IPS-11a (cell line): ENCODE measurements at regions not wholly inside any gene's neighbourhood (a gene's known extent, or its start where the extent isn't known, plus 50 kb on each side); places are given as distances from the start of the nearest gene placed in this dataset.

Experiments used
- H3K4me3 ChIP-seq: one replicate; pipeline ENCODE4 v1.5.1; 2013; ENCODE audit warnings: low read depth, low read length, control low read depth

DNA sequence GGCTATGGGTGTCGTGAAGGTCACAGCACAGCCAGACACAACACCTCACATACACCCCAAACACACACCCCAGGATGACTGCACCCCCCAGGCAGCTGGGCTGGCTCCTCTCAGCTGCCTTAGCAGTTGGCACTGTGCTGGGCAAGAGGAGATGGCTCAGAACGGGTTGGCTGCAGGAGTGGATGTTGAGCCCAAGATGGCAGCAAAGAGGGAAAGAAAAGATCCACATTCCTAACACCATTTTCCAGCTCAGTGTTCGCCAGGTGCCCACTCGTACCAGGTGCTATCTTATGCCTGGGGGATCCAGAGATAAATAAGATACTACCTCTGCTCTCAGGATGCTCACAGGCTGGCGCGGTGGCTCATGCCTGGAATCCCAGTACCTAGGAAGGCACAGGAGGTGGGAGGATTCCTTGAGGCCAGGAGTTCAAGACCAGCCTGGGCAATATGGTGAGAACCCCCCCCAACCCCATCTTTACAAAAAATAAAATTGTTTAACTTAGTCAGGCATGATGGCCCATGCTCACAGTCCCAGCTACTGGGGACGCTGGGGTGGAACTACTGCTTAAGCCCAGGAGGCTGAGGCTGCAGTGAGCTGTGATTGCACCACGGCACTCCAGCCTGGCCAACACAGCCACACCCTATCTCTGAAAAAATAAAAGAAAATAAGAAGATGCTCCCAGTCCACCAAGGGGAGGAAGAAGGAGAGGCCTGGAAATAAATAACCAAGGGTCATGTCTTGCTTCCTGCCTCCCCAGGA, 89.7 kb upstream of the ZNF507 start:
- no peak overlapping the region for H3K4me3 ChIP-seq

- no peak overlapping the region for H3K4me3 ChIP-seq
Observed at GRCh38 chr19:32256341-32256975, 89.0 kb upstream of the ZNF507 start.

- H3K4me3 ChIP-seq, result no peak overlapping the region
Observed at GRCh38 chr19:32257326-32258073, 87.9 kb upstream of the ZNF507 start.

DNA sequence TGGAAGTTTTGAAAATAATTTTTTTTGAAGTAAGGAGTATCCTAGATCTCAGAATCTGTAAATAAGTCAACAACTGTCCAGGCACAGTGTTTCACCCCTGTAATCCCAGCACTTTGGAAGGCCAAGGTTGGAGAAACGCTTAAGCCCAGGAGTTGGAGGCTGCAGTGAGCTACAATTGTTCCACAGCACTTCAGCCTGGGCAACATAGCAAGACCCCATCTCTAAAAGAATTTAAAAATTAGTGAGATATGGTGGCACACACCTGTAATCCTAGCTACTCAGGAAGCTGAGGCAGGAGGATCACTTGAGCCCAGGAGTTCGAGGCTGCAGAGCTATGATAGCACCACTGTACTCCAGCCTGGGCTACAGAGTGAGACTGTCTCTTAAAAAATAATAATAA, 87.2 kb upstream of the ZNF507 start:
- H3K4me3 ChIP-seq, result no peak overlapping the region

DNA sequence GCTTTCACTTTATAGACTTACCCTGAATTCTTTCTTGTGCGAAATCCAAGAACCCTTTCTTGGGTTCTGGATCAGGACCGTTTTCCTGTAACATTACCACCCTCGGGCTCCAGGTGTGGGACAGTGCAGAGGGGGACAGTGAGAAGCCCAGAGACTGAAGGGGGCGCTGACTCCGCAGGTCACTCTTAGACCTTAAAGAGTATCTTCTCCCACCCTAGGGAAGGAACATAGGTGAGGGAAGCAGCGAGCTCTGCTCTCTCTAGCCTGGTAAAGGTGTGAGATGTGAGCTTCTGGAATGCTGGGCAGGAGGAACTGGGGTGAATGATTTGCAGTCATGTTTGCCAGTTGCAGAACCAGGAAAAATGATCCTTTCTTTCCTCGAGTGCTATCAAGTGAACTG, 80.8 kb upstream of the ZNF507 start:
- no peak overlapping the region for H3K4me3 ChIP-seq

DNA sequence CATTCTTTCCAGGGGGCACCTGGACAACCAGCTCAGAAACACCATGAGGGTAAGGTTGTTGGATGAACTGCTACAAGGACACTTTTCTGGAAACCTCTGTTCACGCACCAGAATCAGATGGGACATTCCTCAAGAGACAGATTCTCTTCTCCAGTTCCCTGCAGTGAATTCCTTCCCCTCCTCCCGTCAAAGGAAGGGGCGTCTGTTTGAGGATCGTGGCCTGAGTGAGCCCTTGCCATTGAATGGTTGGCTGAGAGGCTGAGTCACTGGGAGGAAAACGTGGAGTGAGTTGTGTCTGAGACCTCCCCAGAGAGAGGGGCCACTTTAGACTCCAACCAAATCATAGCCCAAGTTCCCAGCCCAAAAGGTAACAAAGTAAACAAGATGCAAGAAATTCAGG, 79.4 kb upstream of the ZNF507 start:
- H3K4me3 ChIP-seq, result no peak overlapping the region

DNA sequence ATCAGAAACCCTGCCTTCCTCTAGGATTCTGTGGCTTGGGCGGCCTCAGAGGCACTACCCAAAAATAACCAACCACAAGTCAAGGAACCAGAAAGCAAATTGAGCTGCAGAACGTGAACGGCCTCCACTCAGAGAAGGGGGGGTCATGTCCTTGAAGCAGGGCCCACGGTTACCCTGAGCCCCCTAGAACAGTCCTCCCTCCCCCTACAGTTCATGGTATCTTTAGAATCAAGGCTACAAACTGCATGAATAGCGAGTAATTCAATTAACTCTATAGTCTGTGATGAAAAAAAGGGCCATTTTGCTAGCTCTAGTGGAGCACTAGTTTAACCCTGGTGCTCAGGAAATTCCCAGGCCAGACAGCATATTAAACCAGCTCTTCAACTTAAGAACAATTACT, 79.0 kb upstream of the ZNF507 start:
- no peak overlapping the region for H3K4me3 ChIP-seq

DNA sequence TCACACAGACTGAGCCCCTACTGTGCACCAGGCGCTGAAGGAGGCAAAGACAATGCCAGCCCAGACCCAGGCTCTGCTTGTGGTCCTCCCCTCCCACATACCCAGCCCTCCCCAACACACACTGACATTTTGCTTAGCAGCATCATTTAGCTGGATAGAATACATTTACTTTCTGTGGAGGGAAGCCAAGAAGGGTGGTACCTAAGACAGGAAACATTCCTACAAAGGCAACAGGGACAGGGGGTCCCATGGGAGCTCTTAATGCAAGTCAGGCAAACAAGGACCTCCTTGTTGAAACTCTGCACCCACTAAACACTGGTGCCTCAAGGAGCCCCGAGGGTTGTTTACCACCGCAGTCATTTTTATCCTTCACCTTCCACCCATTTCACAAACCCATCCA, 77.0 kb upstream of the ZNF507 start:
- H3K4me3 ChIP-seq, result no peak overlapping the region

GRCh38 chr19:32269831-32270230, 75.6 kb upstream of the ZNF507 start:
- H3K4me3 ChIP-seq, result no peak overlapping the region

DNA sequence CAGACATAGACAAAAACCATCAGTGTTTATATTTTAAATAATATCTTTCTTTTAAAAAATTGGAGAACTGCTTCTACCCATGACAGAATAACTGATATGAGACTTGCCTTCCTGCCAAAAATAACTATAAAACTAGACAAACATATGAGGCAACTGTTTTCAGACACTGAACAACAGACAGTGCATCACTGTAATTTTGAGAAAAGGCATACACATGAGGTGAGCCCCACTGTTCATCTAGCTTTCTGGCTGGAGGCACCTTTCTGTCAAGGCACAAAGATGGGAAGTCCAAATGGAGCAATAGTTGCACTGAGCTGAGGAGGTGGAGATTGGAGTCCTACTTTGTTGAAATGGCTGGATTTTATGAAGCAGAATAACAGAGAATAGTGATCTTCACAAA, 71.9 kb upstream of the ZNF507 start:
- no peak overlapping the region for H3K4me3 ChIP-seq

GRCh38 chr19:32287086-32287485, 58.3 kb upstream of the ZNF507 start:
- H3K4me3 ChIP-seq, result no peak overlapping the region

GRCh38 chr19:32287811-32288227, 57.6 kb upstream of the ZNF507 start:
- no peak overlapping the region for H3K4me3 ChIP-seq

DNA sequence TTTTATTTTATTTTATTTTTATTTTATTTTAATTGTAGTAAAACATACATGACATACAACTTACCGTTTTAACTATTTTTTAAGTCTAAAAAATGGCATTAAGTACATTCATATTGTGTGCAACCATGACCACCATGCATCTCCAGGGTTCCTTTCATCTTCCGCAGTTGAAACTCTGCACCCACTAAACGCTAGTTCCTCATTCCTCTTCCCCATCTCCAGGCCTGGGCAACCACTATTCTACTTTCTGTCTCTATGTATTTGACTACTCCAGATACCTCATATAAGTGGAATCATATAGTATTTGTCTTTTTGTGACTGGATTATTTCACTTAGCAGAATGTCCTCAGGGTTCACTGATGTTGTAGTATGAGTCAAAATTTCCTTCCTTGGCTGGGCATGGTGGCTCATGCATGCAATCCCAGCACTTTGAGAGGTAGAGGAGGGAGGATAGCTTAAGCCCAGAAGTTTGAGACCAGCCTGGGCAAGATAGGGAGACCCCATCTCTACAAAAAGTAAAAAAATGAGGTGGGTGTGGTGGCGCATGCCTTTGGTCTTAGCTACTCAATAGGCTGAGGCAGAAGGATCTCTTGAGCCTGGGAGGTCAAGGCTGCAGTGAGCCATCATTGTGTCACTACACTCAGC, 55.7 kb upstream of the ZNF507 start:
- H3K4me3 ChIP-seq, result no peak overlapping the region

DNA sequence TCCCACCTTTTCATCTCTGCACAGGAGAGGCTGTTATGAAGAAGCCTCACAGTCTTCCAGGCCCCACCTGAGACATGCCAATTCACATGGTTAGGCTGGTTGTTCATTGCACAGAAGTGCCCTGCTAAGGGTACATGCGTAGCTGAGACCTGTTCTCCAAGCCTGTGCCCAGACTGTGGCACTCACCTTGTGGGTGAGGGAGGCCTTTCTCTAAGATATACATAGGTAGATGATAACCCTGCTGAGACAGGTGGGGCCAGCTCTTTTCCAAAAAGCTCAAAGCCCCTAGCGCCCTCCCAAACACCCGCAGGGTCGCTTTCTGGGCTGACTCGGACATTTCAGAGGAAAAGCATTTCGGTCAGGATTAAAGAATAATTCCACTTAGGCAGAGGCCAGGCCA, 53.5 kb upstream of the ZNF507 start:
- H3K4me3 ChIP-seq, result no peak overlapping the region

DNA sequence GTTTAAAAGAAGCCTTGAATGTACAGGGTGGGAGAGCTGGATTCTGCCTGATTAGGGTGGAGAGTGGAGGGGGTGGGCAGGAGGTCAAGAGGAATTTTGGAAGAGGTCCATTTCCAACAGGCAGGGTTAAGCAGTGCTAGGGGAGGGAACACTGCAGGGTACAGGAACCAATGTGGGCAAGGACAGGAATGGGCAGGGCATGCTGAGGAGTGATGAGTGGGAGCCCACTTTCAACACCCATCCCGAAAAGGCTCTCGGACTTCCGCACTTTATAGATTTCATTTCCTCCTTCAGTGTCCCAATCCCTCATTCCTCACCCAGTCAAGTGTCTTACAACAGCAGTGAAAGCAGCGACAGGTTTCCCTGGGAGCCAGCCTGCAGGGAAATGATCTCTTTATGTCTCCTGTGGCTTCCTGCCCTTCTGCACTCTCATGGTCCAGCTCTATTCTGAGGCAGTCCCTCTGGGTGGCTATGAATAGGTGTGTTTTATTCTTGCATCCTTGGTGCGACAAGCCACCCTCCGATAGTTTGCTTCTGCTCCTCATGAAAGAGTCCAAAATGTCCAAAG, 50.5 kb upstream of the ZNF507 start:
- H3K4me3 ChIP-seq, result no peak overlapping the region
